ENCODE measurements at regions not wholly inside any gene's neighbourhood (a gene's known extent, or its start where the extent isn't known, plus 50 kb on each side); places are given as distances from the start of the nearest gene placed in this dataset.

- no peak for DNase-seq (ENCODE audit: low read depth)
These were observed 128.6 kb upstream of the KCNH7 start for GRCh38 chr2:162967147-162967546.

GRCh38 chr2:162965191-162965590, 126.6 kb upstream of the KCNH7 start:
- DNase-seq (ENCODE audit: low read depth), result no peak

GRCh38 chr2:162964513-162964912, 125.9 kb upstream of the KCNH7 start:
- no peak for DNase-seq (ENCODE audit: low read depth)

- no peak for DNase-seq (ENCODE audit: low read depth)
These were observed 124.6 kb upstream of the KCNH7 start for GRCh38 chr2:162963156-162963555.

- no peak for DNase-seq (ENCODE audit: low read depth)
These were observed 107.2 kb upstream of the KCNH7 start for GRCh38 chr2:162945785-162946184.

GRCh38 chr2:162938387-162938786, 99.8 kb upstream of the KCNH7 start:
- DNase-seq (ENCODE audit: low read depth), result no peak

GRCh38 chr2:162934191-162934590, 95.6 kb upstream of the KCNH7 start:
- DNase-seq (ENCODE audit: low read depth), result no peak

GRCh38 chr2:162932416-162932815, 93.8 kb upstream of the KCNH7 start:
- no peak for DNase-seq (ENCODE audit: low read depth)

GRCh38 chr2:162929571-162929970, 91.0 kb upstream of the KCNH7 start:
- peak; percentile 27 for DNase-seq (ENCODE audit: low read depth)

- DNase-seq (ENCODE audit: low read depth), result peak; percentile 34
These were observed 89.8 kb upstream of the KCNH7 start for GRCh38 chr2:162928356-162928755.

- DNase-seq (ENCODE audit: low read depth), result peak; percentile 41
These were observed 88.3 kb upstream of the KCNH7 start for GRCh38 chr2:162926907-162927306.

GRCh38 chr2:162926501-162926900, 87.9 kb upstream of the KCNH7 start:
- peak; percentile 88 for DNase-seq (ENCODE audit: low read depth)

GRCh38 chr2:162925595-162925994, 87.0 kb upstream of the KCNH7 start:
- DNase-seq (ENCODE audit: low read depth), result no peak

- DNase-seq (ENCODE audit: low read depth), result no peak
These were observed 80.5 kb upstream of the KCNH7 start for GRCh38 chr2:162919111-162919510.

- peak; percentile 15 for DNase-seq (ENCODE audit: low read depth)
These were observed 79.1 kb upstream of the KCNH7 start for GRCh38 chr2:162917626-162918025.

GRCh38 chr2:162916286-162916801, 77.8 kb upstream of the KCNH7 start:
- no peak for DNase-seq (ENCODE audit: low read depth)

- no peak for DNase-seq (ENCODE audit: low read depth)
These were observed 77.3 kb upstream of the KCNH7 start for GRCh38 chr2:162915858-162916257.

- peak; percentile 37 for DNase-seq (ENCODE audit: low read depth)
These were observed 75.6 kb upstream of the KCNH7 start for GRCh38 chr2:162914161-162914560.

GRCh38 chr2:162912787-162913186, 74.2 kb upstream of the KCNH7 start:
- DNase-seq (ENCODE audit: low read depth), result no peak

GRCh38 chr2:162908567-162908966, 70.0 kb upstream of the KCNH7 start:
- no peak for DNase-seq (ENCODE audit: low read depth)

GRCh38 chr2:162890690-162891311, 52.2 kb upstream of the KCNH7 start:
- peak; percentile 70 for DNase-seq (ENCODE audit: low read depth)

GRCh38 chr2:162888652-162889051, 50.1 kb upstream of the KCNH7 start:
- DNase-seq (ENCODE audit: low read depth), result peak; percentile 11

All from M059J (cell line).